Panc1 (cell line): ENCODE measurements at regions not wholly inside any gene's neighbourhood (a gene's known extent, or its start where the extent isn't known, plus 50 kb on each side); places are given as distances from the start of the nearest gene placed in this dataset.

Experiments
- ATAC-seq: fragments of 200-7000 bp; cut with Tn5 transposase; 2 replicates; pipeline ENCODE4 v1.9.1; 2020; ENCODE audit warnings: mild to moderate bottlenecking, moderate library complexity
- BruUV-seq: library from RNA; stranded (reverse); fragments of 400-500 nt; replicated peaks from 2 replicates; lab custom pipeline; 2021; lab: Mats Ljungman, UMichigan
- CTCF ChIA-PET: fragments of 300-600 bp; sonication (Branson Sonifier 250); formaldehyde crosslinking; loops from one replicate; lab custom pipeline; 2022; ENCODE audit warnings: antibody characterized with exemption; lab: Charles Lee
- POLR2A ChIA-PET: fragments of 300-600 bp; sonication (Branson Sonifier 250); formaldehyde crosslinking; loops from one replicate; lab custom pipeline; 2022; ENCODE audit warnings: antibody characterized with exemption; lab: Charles Lee
- DNase-seq: peaks from one replicate; pipeline ENCODE4 v3.0.0-alpha.2; 2010; ENCODE audit warnings: low read depth, low spot score
- H3K27ac ChIP-seq: 2 replicates; pipeline ENCODE4 v1.5.1; 2011; ENCODE audit warnings: mild to moderate bottlenecking, low read length, inconsistent platforms
- H3K27me3 ChIP-seq: fragments of 200-500 bp; sonication (Bioruptor generic); 2 replicates; pipeline ENCODE4 v1.6.0; 2014; ENCODE audit warnings: low read length, inconsistent platforms; ENCODE audit not compliant: control insufficient read depth, insufficient read depth
- H3K36me3 ChIP-seq: fragments of 200-500 bp; sonication (Bioruptor generic); 2 replicates; pipeline ENCODE4 v1.5.1; 2014; ENCODE audit warnings: inconsistent platforms, mild to moderate bottlenecking, low read length, moderate library complexity; ENCODE audit not compliant: control insufficient read depth, insufficient read depth
- H3K4me1 ChIP-seq: 2 replicates; pipeline ENCODE4 v1.5.1; 2011; ENCODE audit warnings: inconsistent platforms, mild to moderate bottlenecking, low read length, moderate library complexity; ENCODE audit not compliant: control insufficient read depth, insufficient read depth
- H3K4me3 ChIP-seq, 2 experiments: 2 replicates each; pipeline ENCODE4 v1.5.1; 2011 to 2012; ENCODE audit warnings: low read depth in 2 of 2, low read length in 2 of 2, mild to moderate bottlenecking in 2 of 2, inconsistent platforms in 1 of 2, moderate library complexity in 1 of 2
- H3K9me3 ChIP-seq: fragments of 200-500 bp; sonication (Bioruptor generic); 2 replicates; pipeline ENCODE4 v1.5.1; 2014; ENCODE audit warnings: low read depth, mild to moderate bottlenecking, inconsistent platforms, low read length, moderate library complexity; ENCODE audit not compliant: control insufficient read depth, insufficient read depth
- POLR2AphosphoS5 ChIP-seq: IDR thresholded peaks from 2 replicates; pipeline ENCODE4 v1.6.1; 2012; ENCODE audit warnings: mild to moderate bottlenecking, low read depth, low read length, moderate library complexity
- REST ChIP-seq, 2 experiments: IDR thresholded peaks; 2 replicates each; pipeline ENCODE4 v1.6.1; 2011 to 2012; ENCODE audit warnings: low read depth in 2 of 2, control low read depth in 1 of 2, low read length in 1 of 2, mild to moderate bottlenecking in 1 of 2, moderate library complexity in 1 of 2; ENCODE audit not compliant: insufficient read depth in 1 of 2
- SIN3A ChIP-seq: IDR thresholded peaks from 2 replicates; pipeline ENCODE4 v1.6.1; 2012; ENCODE audit warnings: low read depth, mild to moderate bottlenecking, low read length, moderate library complexity, borderline replicate concordance; ENCODE audit not compliant: insufficient read depth
- TCF7L2 ChIP-seq: IDR thresholded peaks from 2 replicates; pipeline ENCODE4 v1.6.1; 2011; ENCODE audit warnings: mild to moderate bottlenecking, low read depth, low read length, inconsistent platforms
- in situ Hi-C: cut with HindIII; loops from 2 replicates; pipeline ENCODE4 v1.10.0; 2016; ENCODE audit warnings: low sequenced_read_pairs, low pct_unique_long_range_greater_than_20kb
- intact Hi-C: fragments of 100-400 bp; cut with micrococcal nuclease; formaldehyde crosslinking; loops from one replicate; pipeline ENCODE4 v1.10.0; 2022; ENCODE audit not compliant: unreplicated experiment
- TF ChIP-seq, protein P1 (sequence below): fragments of 450-650 bp; IDR thresholded peaks from 2 replicates; pipeline ENCODE4 v1.5.1; 2017; ENCODE audit warnings: mild to moderate bottlenecking

DNA sequence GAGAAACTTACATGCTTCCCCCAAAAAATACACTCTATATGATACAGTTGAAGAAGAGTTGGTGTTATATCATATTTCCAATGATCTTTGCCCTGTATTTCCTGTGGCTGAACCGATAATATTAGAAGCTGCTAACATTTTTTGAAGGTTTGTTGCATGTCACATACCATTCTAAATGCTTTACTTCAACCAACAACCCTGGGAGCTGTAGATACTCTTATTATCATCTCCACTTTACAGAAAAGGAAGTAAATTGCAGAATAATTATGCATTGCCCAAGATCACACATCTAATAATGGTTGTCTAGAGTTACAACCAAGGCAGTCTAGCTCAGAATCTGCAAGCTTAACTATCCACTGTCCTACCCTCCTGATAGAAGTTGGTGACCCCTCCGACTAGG lies 182.8 kb downstream of the NUAK1 start:
- Histone ChIP-seq H3K27ac (no peak overlapping the region), H3K4me3 (no peak overlapping the region), H3K4me1 (no peaks in the 10 kb centered on the region), H3K36me3 (no peaks in the 10 kb centered on the region), H3K27me3 (no peaks in the 10 kb centered on the region), H3K9me3 (no peaks in the 10 kb centered on the region)
- DNase-seq (no peak), ATAC-seq (no peak)
- intact Hi-C loops: no loop called here
- ChIA-PET POLR2A (interaction anchor here (0.6 kb wide), 1 partner anchor 227 kb away, joined by 6 read pairs; no protein-coding TSS in a partner anchor), CTCF (no interaction called here)
- TF ChIP-seq POLR2AphosphoS5 (no peak), SIN3A (no peak), TCF7L2 (no peak), REST (IDR thresholded peaks at IDR 0.05; ENCODE audit: insufficient read depth in 1 of 2, low read depth in 2 of 2, low read length in 1 of 2) (no peak)
- TF ChIP-seq, protein P1, sequence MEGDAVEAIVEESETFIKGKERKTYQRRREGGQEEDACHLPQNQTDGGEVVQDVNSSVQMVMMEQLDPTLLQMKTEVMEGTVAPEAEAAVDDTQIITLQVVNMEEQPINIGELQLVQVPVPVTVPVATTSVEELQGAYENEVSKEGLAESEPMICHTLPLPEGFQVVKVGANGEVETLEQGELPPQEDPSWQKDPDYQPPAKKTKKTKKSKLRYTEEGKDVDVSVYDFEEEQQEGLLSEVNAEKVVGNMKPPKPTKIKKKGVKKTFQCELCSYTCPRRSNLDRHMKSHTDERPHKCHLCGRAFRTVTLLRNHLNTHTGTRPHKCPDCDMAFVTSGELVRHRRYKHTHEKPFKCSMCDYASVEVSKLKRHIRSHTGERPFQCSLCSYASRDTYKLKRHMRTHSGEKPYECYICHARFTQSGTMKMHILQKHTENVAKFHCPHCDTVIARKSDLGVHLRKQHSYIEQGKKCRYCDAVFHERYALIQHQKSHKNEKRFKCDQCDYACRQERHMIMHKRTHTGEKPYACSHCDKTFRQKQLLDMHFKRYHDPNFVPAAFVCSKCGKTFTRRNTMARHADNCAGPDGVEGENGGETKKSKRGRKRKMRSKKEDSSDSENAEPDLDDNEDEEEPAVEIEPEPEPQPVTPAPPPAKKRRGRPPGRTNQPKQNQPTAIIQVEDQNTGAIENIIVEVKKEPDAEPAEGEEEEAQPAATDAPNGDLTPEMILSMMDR: no peak
- BruUV-seq: no TSS peak
- in situ Hi-C loops: no loop called here

- intact Hi-C loops (no loop called here), in situ Hi-C loops (no loop called here)
- no peak overlapping the region; the same call in 1 of the 2 replicates for H3K27ac ChIP-seq
- ATAC-seq (no peak), DNase-seq (no peak)
- TF ChIP-seq REST (IDR thresholded peaks at IDR 0.05; ENCODE audit: insufficient read depth in 1 of 2, low read depth in 2 of 2, low read length in 1 of 2) (no peak), POLR2AphosphoS5 (no peak), TCF7L2 (no peak)
- H3K4me1 ChIP-seq: no peaks in the 10 kb centered on the region
- H3K36me3 ChIP-seq: no peaks in the 10 kb centered on the region
- no peaks in the 10 kb centered on the region for H3K27me3 ChIP-seq
- no peaks in the 10 kb centered on the region for H3K9me3 ChIP-seq
- CTCF ChIA-PET: no interaction called here
- POLR2A ChIA-PET: interaction anchor here (0.6 kb wide), 1 partner anchor 226 kb away, joined by 6 read pairs; no protein-coding TSS in a partner anchor
- H3K4me3 ChIP-seq: no peak overlapping the region
- BruUV-seq: no TSS peak
Observed at GRCh38 chr12:105956662-105957457, 181.9 kb downstream of the NUAK1 start.
